ENCODE measurements at regions not wholly inside any gene's neighbourhood (a gene's known extent, or its start where the extent isn't known, plus 50 kb on each side); places are given as distances from the start of the nearest gene placed in this dataset.

- TF ChIP-seq CREB5 (CRISPR knock-in tag; IDR thresholded peaks at IDR 0.05; ENCODE audit: low read depth): no peak
- TF ChIP-seq, protein P1, sequence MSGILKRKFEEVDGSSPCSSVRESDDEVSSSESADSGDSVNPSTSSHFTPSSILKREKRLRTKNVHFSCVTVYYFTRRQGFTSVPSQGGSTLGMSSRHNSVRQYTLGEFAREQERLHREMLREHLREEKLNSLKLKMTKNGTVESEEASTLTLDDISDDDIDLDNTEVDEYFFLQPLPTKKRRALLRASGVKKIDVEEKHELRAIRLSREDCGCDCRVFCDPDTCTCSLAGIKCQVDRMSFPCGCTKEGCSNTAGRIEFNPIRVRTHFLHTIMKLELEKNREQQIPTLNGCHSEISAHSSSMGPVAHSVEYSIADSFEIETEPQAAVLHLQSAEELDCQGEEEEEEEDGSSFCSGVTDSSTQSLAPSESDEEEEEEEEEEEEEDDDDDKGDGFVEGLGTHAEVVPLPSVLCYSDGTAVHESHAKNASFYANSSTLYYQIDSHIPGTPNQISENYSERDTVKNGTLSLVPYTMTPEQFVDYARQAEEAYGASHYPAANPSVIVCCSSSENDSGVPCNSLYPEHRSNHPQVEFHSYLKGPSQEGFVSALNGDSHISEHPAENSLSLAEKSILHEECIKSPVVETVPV (CRISPR knock-in tag; IDR thresholded peaks at IDR 0.05): no peak
- no peak for TF ChIP-seq OSR1 (CRISPR knock-in tag; IDR thresholded peaks at IDR 0.05)
- no peak for TF ChIP-seq PATZ1 (CRISPR knock-in tag; IDR thresholded peaks at IDR 0.05; ENCODE audit: borderline replicate concordance)
- TF ChIP-seq PPARA (CRISPR knock-in tag; IDR thresholded peaks at IDR 0.05; ENCODE audit: borderline replicate concordance): no peak
Measured at GRCh38 chr18:2415656-2416055, 155.6 kb downstream of the METTL4 start.

Data from SK-N-SH treated with all-trans-retinoic acid at 6 μM for 48 hours (cell line).